Smooth muscle cell (in vitro differentiated cells): ENCODE measurements at regions not wholly inside any gene's neighbourhood (a gene's known extent, or its start where the extent isn't known, plus 50 kb on each side); places are given as distances from the start of the nearest gene placed in this dataset.

ENCODE experiments used
- DNase-seq: peaks from one replicate; lab custom pipeline; 2025; ENCODE audit not compliant: unreplicated experiment; lab: John Stamatoyannopoulos, UW
- H2AFZ ChIP-seq: fragments of 200-600 bp; sonication (generic); 2 replicates; pipeline ENCODE4 v1.6.0; 2016; ENCODE audit warnings: antibody characterized with exemption, low read depth, mild to moderate bottlenecking
- H3F3A ChIP-seq: fragments of 200-600 bp; sonication (generic); 2 replicates; pipeline ENCODE4 v1.6.0; 2017; ENCODE audit warnings: antibody characterized with exemption, low read depth
- H3K27ac ChIP-seq: fragments of 200-600 bp; sonication (generic); 2 replicates; pipeline ENCODE4 v1.5.1; 2016; ENCODE audit warnings: low read depth, mild to moderate bottlenecking
- H3K27me3 ChIP-seq: fragments of 200-600 bp; sonication (generic); 2 replicates; pipeline ENCODE4 v1.6.1; 2016; ENCODE audit warnings: low read depth, mild to moderate bottlenecking
- H3K36me3 ChIP-seq: fragments of 200-600 bp; sonication (generic); 2 replicates; pipeline ENCODE4 v1.5.1; 2016; ENCODE audit warnings: low read depth
- H3K4me1 ChIP-seq: fragments of 200-600 bp; sonication (generic); 2 replicates; pipeline ENCODE4 v1.5.1; 2016; ENCODE audit warnings: low read depth
- H3K4me2 ChIP-seq: fragments of 200-600 bp; sonication (generic); 2 replicates; pipeline ENCODE4 v1.6.0; 2016; ENCODE audit warnings: mild to moderate bottlenecking
- H3K4me3 ChIP-seq: fragments of 200-600 bp; sonication (generic); 2 replicates; pipeline ENCODE4 v1.5.1; 2016; ENCODE audit warnings: mild to moderate bottlenecking
- H3K79me2 ChIP-seq: fragments of 200-600 bp; sonication (generic); 2 replicates; pipeline ENCODE4 v1.6.0; 2016; ENCODE audit warnings: low read depth, mild to moderate bottlenecking
- H3K9ac ChIP-seq: fragments of 200-600 bp; sonication (generic); 2 replicates; pipeline ENCODE4 v1.6.0; 2016; ENCODE audit warnings: low read depth
- H3K9me3 ChIP-seq: fragments of 200-600 bp; sonication (generic); replicated peaks from 2 replicates; pipeline ENCODE4 v1.5.1; 2016; ENCODE audit warnings: low read depth
- H4K20me1 ChIP-seq: fragments of 200-600 bp; sonication (generic); 2 replicates; pipeline ENCODE4 v1.6.0; 2016; ENCODE audit warnings: low read depth
- CTCF ChIP-seq: fragments of 200-600 bp; sonication (generic); IDR thresholded peaks from 2 replicates; pipeline ENCODE4 v1.5.1; 2017; ENCODE audit warnings: borderline replicate concordance, mild to moderate bottlenecking, antibody characterized with exemption; ENCODE audit not compliant: insufficient read depth, poor library complexity, severe bottlenecking
- WGBS: methylation state at CpG from one replicate; pipeline ENCODE4 v1.1.7; 2016; ENCODE audit warnings: low lambda C conversion rate; 5-methylcytosine and 5-hydroxymethylcytosine counted together

GRCh38 chr1:234887016-234887900 is 241.4 kb downstream of the TOMM20 start:
- Histone ChIP-seq H3K9ac (no peak overlapping the region), H3K36me3 (no peaks in the 10 kb centered on the region), H3K27me3 (no peaks in the 10 kb centered on the region), H3K4me2 (no peak overlapping the region), H3K27ac (no peak overlapping the region), H3K79me2 (no peaks in the 10 kb centered on the region), H3F3A (no peaks in the 10 kb centered on the region), H3K4me1 (no peaks in the 10 kb centered on the region), H3K9me3 (no peaks in the 10 kb centered on the region), H3K4me3 (no peak overlapping the region), H4K20me1 (no peaks in the 10 kb centered on the region), H2AFZ (no peak overlapping the region)
- TF ChIP-seq CTCF: no peak
- DNase-seq: no peak
- WGBS: 67% methylated on average over 13 of the region's 13 CpGs

- DNase-seq: no peak
- no peak overlapping the region for H3K9ac ChIP-seq
- TF ChIP-seq CTCF: no peak
- no peaks in the 10 kb centered on the region for H3K79me2 ChIP-seq
- H3K36me3 ChIP-seq: no peaks in the 10 kb centered on the region
- no peaks in the 10 kb centered on the region for H3F3A ChIP-seq
- no peaks in the 10 kb centered on the region for H3K27me3 ChIP-seq
- H3K4me1 ChIP-seq: no peaks in the 10 kb centered on the region
- no peak overlapping the region for H3K4me3 ChIP-seq
- H3K27ac ChIP-seq: no peak overlapping the region
- no peaks in the 10 kb centered on the region for H4K20me1 ChIP-seq
- no peak overlapping the region for H3K4me2 ChIP-seq
- H2AFZ ChIP-seq: no peak overlapping the region
- H3K9me3 ChIP-seq: no peaks in the 10 kb centered on the region
- WGBS: 91% methylated on average over 15 of the region's 15 CpGs
Measured at GRCh38 chr1:234886081-234886984, 242.3 kb downstream of the TOMM20 start.

GRCh38 chr1:234885601-234886000 is 243.0 kb downstream of the TOMM20 start:
- Histone ChIP-seq H2AFZ (no peak overlapping the region), H3K79me2 (no peaks in the 10 kb centered on the region), H3K36me3 (no peaks in the 10 kb centered on the region), H4K20me1 (no peaks in the 10 kb centered on the region), H3K27ac (no peak overlapping the region), H3K9ac (no peak overlapping the region), H3K4me3 (no peak overlapping the region), H3K27me3 (no peaks in the 10 kb centered on the region), H3K4me2 (no peak overlapping the region), H3K9me3 (no peaks in the 10 kb centered on the region), H3K4me1 (no peaks in the 10 kb centered on the region), H3F3A (no peaks in the 10 kb centered on the region)
- TF ChIP-seq CTCF: no peak
- WGBS: 83% methylated on average over 8 of the region's 8 CpGs
- no peak for DNase-seq
